ENCODE measurements at regions not wholly inside any gene's neighbourhood (a gene's known extent, or its start where the extent isn't known, plus 50 kb on each side); places are given as distances from the start of the nearest gene placed in this dataset.
A peak's percentile ranks its signal among the peaks of the same experiment; 100 is the strongest.

DNA sequence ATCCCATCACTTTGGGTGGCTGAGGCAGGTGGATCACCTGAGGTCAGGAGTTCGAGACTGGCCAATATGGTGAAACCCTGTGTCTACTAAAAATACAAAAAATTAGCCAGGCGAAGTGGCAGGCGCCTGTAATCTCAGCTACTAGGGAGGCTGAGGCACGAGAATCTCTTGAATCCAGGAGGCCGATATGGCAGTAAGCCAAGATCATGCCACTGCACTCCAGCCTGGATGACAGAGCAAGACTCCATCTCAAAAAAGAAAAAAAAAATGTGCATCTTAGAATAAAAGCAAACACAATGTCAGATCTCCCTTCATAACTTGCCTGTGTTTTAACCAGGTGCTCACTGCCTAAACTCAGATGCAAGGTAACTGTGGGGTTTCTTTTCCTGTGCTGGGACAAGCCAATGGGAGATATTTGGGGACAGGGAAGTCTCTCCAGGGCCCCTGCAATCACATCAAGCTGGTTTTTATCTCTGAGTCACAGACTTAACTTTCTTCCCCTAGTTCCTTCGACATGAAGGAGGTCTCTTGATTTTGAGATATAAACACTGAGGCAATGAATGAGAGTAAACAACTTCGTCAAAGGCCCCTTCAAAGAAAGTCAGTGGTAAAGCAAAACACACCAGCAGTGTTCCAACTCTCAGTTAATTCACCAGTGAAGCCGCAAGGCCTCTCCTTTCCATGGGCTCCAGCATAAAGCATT lies 99.1 kb downstream of the SNX18 start:
- DNase-seq: no peak

DNA sequence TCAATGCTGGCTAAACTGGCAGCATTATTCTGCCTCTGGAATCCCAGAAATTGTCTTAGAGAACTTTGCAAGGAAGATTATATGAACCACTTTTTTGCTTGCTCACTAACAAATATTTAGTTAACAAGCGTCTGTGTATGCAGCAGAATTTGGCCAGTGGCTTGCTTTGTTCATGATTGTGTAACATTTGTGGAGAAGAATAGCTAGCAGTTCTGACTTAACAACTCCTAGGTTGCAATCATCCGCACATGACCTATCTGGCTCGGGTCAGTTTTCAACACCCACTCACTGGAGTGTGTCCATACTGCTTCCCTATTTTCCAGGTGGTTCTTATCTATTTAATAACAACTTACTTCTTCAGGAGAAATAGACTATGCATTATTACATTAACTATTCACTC lies 98.5 kb downstream of the SNX18 start:
- peak in 1 of 3 donors; percentile 41 for DNase-seq

DNA sequence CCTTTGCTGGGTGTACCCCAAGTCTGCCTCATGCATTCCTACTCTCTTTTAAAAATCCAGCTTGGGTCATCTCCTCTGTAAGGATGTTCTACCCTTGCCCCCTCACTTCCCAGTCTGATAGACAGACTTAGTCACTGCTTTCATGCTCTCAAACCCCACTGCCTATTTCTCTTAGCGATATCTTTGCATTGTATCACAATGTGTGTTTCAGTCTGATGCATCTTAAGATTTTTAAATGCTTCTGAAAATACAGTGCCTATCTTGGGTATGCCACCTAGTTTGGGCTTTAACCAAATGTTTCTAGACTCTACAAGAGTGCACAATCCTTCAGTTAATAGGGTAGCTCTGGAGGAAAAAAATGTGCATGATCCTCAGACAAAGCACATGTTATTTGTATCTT lies 97.8 kb downstream of the SNX18 start:
- no peak for DNase-seq

DNA sequence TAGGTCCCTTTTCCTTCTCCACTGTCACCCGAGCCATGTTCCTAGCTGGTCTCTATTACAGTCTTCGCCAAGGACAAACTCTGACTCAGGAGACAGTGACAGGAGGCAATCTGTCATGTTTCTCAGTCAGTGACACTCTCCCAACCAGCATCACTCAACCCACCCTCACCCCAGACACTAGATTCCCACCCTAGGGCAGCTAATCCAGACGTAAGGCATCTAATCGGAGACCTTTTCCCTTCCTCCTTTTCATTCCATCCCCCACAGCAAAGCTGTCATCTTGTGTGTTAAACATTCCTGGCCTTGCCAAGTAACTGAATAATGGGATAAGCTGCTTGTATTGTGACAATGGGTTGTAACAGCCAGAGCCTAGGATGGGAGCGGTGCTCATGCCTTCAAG lies 95.2 kb downstream of the SNX18 start:
- no peak for DNase-seq

DNA sequence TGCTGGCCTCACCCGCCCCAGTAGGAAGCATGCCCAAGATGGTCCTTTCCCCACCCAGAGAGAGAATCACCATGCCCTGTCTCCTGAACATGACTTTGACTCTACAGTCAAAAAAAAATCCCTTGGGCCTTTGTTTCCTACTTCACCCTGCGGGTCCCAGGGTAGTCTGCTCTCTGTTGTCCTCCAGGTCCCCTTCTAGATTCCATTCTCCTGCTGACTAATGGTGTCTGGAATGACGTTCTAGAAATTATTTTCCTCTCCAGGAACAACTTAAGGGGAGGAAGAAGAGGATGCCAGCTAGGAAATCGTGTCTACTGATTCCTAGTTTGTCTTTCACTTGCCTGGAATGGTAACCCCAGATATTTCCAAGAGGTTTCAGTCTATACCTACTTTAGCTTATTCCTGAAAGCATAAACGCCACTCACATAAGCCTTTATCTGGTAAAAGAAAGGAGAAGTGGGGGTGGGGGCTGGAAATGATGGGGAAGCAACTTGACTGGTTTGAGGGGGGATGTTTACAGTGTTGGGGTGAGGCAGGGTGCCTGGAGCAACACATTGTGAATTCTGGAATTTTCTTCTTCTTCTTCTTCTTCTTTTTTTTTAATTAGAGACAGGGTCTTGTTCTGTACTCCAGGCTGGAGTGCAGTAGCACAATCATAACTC lies 93.9 kb downstream of the SNX18 start:
- DNase-seq: no peak

DNA sequence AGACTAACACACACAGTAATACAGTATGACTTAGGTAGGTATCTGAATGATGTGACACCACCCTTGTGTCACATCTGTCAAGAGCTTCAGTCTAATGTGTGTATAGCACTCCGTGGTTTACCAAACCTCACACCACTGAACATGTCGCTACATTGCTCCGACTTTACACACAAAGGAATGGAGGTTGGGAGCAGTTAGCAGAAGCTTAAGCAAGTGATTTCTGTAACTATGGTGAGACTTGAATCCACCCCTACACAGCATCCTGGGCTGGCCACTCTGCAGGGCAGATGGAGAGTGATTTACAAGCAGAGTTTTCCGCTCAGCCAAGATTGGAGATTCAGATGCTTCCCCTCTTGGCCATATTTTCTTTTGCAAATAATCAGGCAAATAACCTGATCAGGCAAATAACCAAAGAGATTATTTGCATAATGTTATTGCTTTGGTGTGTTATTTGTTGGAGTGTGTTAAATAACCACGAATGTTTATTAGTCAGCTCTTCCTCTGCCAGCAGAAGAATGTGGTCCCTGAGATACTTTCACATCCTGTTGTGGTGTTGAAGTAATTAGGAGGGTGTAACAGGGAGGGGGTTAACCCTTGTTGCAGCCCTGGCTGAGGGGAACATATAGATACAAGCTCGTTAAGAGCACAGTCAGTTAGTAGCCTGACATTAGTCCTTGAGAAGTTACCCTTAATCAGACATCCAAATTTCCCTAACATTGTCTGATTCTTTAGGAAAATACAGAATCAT lies 92.8 kb downstream of the SNX18 start:
- peak in 1 of 3 donors; percentile 63 for DNase-seq

DNA sequence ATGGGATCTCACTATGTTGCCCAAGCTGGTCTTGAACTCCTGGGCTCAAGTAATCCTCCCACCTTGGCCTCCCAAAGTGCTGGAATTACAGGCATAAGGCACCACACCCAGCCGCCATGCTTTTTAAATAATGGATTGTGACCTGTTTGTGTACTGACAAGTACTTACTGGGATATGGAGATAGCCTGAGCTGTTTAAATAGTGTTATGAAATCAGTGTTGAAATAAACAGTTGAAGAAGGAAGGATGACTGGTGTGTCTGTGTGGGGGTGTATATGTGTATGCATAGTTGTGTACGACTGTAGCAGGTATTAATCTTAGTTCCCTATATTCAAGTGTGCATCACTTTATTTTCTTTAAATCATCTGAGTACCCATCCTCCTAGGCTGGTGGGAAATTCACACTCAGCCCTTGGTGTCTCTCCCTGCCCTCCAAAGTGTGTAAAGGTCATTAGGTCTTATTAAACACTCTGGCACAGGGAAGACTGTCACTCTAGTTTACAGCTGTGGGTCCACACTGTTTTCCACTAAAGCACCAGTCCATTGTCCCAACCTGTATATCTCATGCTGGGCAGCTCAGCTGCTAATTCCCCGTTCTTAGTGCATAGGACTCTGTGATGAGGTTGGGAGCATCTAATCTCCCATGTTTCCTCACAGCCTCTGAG lies 91.0 kb downstream of the SNX18 start:
- DNase-seq: no peak

DNA sequence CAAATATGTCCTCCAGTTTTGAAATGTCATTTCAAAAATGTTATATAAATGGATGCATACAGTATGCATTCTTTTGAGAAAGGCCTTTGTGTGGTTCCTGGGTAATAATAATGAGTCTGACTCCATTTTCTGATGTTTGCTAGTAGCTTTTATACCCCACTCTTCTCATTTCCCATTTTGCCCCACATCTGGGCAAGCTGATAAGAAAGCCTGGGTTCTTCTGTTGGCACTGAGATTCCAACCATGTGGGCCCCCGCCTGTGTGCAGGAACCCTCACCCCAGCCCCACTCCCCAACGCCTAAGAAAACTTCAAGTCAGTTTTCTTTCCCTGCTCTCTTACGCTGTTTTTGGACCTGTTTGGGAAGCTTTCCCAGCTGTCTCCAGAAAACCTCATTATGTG lies 89.4 kb downstream of the SNX18 start:
- DNase-seq: no peak

DNA sequence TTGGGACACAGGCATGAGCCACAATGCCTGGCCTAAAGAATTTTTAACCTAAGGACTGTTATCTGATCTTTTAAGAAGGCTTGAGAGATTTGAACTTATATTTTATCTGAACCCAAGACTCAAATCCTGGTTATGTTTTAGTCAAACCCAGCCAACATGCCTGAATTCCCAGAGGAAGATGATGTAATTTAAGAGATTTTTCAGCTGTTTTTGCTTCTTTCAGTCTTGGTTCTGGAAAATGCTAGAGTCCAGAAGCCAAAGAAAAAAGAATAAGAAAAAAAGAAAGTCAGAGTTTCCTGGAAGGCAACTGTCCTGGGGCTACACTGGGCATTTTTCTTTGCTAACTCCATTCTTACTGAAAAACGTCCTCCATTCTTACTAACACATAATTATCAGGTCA lies 85.8 kb downstream of the SNX18 start:
- DNase-seq: peak in 2 of 3 donors; percentile 73 to 84

DNA sequence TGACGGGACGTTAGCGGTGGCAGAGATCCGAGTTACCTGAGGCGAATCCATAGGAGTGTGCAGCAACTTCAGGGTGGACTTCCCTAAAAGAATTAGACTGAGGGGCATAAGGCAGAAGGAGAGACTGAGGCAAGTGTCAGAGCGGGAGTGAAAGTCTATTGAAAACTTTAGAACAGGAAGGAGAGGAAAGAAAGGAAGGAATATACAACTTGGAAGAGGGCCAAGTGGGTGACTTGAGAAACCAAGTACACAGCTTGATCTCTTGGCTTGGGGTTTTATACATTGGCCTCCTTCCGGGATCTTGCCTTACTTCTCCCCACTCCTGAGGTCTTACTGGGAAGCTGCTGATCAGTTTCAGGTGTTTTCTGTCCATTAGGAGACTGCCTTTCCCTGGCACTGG lies 84.9 kb downstream of the SNX18 start:
- peak in 1 of 3 donors; percentile 39 for DNase-seq

DNA sequence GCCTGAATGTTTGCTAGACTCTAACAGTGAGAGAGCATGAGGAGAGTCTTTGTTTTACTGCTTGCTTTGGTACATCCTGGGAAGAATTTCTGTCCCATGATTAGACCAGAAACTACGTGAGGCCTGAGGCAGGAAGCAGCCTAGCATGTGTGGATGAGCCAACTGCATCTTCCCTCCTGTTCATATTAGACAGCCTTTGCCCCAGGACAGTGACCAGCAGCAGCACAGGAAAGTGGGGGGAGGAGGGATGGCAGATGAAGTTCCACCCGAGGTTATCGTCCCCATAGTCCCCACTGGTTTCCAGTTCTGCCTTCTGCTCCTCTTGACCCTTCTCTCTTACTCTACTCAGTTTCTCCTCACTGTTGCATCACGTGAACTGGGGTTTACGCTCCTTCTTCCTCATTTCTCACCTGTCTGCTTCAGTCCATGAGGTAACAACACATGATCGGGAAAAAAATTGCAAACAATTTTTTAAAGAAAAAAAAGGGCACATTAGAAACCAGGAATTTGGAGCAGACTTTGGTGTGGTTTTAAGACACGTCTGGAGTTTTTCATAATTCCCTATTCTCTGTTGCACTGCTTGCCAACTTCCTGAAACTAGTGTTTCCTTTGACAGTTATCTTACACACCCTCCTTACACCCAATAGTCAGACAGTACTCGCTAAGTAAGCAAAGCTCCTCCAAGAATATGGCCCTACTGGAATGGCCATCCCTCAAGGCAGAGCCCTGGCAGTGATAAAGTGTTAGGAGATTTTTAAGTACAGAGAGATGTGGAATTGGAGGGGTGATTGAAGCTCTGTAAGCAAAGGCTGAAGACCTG lies 84.1 kb downstream of the SNX18 start:
- DNase-seq: peak in 1 of 3 donors; percentile 64
